ENCODE measurements at regions not wholly inside any gene's neighbourhood (a gene's known extent, or its start where the extent isn't known, plus 50 kb on each side); places are given as distances from the start of the nearest gene placed in this dataset.

- Histone ChIP-seq H3K36me3 (no peaks in the 10 kb centered on the region), H3K4me1 (no peaks in the 10 kb centered on the region), H3K9me3 (no peaks in the 10 kb centered on the region), H3K4me3 (no peak overlapping the region), H3K27me3 (peaks cover 5% of the 10 kb centered on the region), H3K27ac (no peak overlapping the region)
- no peak for DNase-seq
- in situ Hi-C loops (cut with MboI; ENCODE audit: low pct_ligation_motif_present in 1 of 4, low pct_unique_long_range_greater_than_20kb in 1 of 4, low sequenced_read_pairs in 3 of 4) (no loop called here), intact Hi-C loops (cut with DNase I; ENCODE audit: low total_unique reads) (no loop called here)
- TF ChIP-seq CTCF (IDR thresholded peaks at IDR 0.05), result no peak
- TF ChIP-seq POLR2AphosphoS5 (IDR thresholded peaks at IDR 0.05), result no peak
- no peak for TF ChIP-seq EP300 (IDR thresholded peaks at IDR 0.05; ENCODE audit: low read depth)
- TF ChIP-seq POLR2A (IDR thresholded peaks at IDR 0.05), result no peak
- 61 to 74% methylated on average over 11 to 27 of the region's 27 CpGs for WGBS, 2 donors (ENCODE audit: low coverage in 1 of 2)
Measured at GRCh38 chr7:155227004-155227787, 70.5 kb upstream of the INSIG1 start.

- Histone ChIP-seq H3K27ac (no peak overlapping the region), H3K27me3 (peaks cover 5% of the 10 kb centered on the region), H3K4me3 (no peak overlapping the region), H3K4me1 (no peaks in the 10 kb centered on the region), H3K9me3 (no peaks in the 10 kb centered on the region), H3K36me3 (no peaks in the 10 kb centered on the region)
- intact Hi-C loops (cut with DNase I; ENCODE audit: low total_unique reads) (no loop called here), in situ Hi-C loops (cut with MboI; ENCODE audit: low pct_ligation_motif_present in 1 of 4, low pct_unique_long_range_greater_than_20kb in 1 of 4, low sequenced_read_pairs in 3 of 4) (no loop called here)
- no peak for DNase-seq
- TF ChIP-seq EP300 (IDR thresholded peaks at IDR 0.05; ENCODE audit: low read depth) (no peak), CTCF (IDR thresholded peaks at IDR 0.05) (no peak), POLR2A (IDR thresholded peaks at IDR 0.05) (no peak), POLR2AphosphoS5 (IDR thresholded peaks at IDR 0.05) (no peak)
- WGBS, 2 donors (ENCODE audit: low coverage in 1 of 2), result 85 to 94% methylated on average over 4 to 22 of the region's 22 CpGs
Measured at GRCh38 chr7:155227788-155228458, 69.8 kb upstream of the INSIG1 start.

- Histone ChIP-seq H3K27me3 (peaks cover 5% of the 10 kb centered on the region), H3K36me3 (no peaks in the 10 kb centered on the region), H3K9me3 (no peaks in the 10 kb centered on the region), H3K27ac (no peak overlapping the region), H3K4me3 (no peak overlapping the region), H3K4me1 (no peaks in the 10 kb centered on the region)
- 83 to 100% methylated on average over 1 to 8 of the region's 8 CpGs for WGBS, 2 donors (ENCODE audit: low coverage in 1 of 2)
- TF ChIP-seq POLR2A (IDR thresholded peaks at IDR 0.05) (no peak), POLR2AphosphoS5 (IDR thresholded peaks at IDR 0.05) (no peak), EP300 (IDR thresholded peaks at IDR 0.05; ENCODE audit: low read depth) (no peak), CTCF (IDR thresholded peaks at IDR 0.05) (no peak)
- intact Hi-C loops (cut with DNase I; ENCODE audit: low total_unique reads) (no loop called here), in situ Hi-C loops (cut with MboI; ENCODE audit: low pct_ligation_motif_present in 1 of 4, low pct_unique_long_range_greater_than_20kb in 1 of 4, low sequenced_read_pairs in 3 of 4) (no loop called here)
- no peak for DNase-seq
Measured at GRCh38 chr7:155228459-155228845, 69.2 kb upstream of the INSIG1 start.

- 83 to 95% methylated on average over 1 to 9 of the region's 9 CpGs for WGBS, 2 donors (ENCODE audit: low coverage in 1 of 2)
- in situ Hi-C loops (cut with MboI; ENCODE audit: low pct_ligation_motif_present in 1 of 4, low pct_unique_long_range_greater_than_20kb in 1 of 4, low sequenced_read_pairs in 3 of 4), result no loop called here
- no peak for TF ChIP-seq EP300 (IDR thresholded peaks at IDR 0.05; ENCODE audit: low read depth)
- TF ChIP-seq POLR2A (IDR thresholded peaks at IDR 0.05), result no peak
- no peak for TF ChIP-seq CTCF (IDR thresholded peaks at IDR 0.05)
- TF ChIP-seq POLR2AphosphoS5 (IDR thresholded peaks at IDR 0.05), result no peak
- Histone ChIP-seq H3K36me3 (no peaks in the 10 kb centered on the region), H3K27me3 (peaks cover 5% of the 10 kb centered on the region), H3K4me3 (no peak overlapping the region), H3K27ac (no peak overlapping the region), H3K9me3 (no peaks in the 10 kb centered on the region), H3K4me1 (no peaks in the 10 kb centered on the region)
- no peak for DNase-seq
- intact Hi-C loops (cut with DNase I; ENCODE audit: low total_unique reads), result no loop called here
Measured at GRCh38 chr7:155228894-155229293, 68.8 kb upstream of the INSIG1 start.
